GM18499 (cell line): ENCODE measurements at regions not wholly inside any gene's neighbourhood (a gene's known extent, or its start where the extent isn't known, plus 50 kb on each side); places are given as distances from the start of the nearest gene placed in this dataset.

ENCODE experiments used
- ATAC-seq: cut with Tn5 transposase; IDR thresholded peaks from one replicate; pipeline ENCODE4 v1.9.1; 2021; ENCODE audit warnings: moderate number of reproducible peaks; ENCODE audit not compliant: insufficient read depth, unreplicated experiment

DNA sequence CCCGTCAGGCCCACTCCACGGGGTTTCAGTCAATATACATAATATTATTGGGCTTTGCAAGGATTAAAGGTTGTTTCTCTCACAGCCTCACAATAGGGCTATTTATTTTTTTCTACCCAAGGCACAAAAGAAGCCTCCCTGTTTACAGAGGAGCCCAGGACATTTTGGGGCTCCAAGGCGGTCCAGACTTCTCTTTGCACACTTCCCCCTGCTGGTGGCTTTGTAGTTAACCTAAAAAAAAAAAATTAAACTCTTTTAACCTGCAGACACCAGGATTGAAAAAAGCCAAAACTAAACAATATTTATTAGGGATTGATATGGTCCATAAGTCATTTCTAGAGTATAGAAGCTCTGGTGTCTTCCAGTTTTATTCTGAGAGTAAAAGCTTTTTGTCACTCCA lies 169.7 kb upstream of the ZFHX3 start:
- ATAC-seq: no peak

DNA sequence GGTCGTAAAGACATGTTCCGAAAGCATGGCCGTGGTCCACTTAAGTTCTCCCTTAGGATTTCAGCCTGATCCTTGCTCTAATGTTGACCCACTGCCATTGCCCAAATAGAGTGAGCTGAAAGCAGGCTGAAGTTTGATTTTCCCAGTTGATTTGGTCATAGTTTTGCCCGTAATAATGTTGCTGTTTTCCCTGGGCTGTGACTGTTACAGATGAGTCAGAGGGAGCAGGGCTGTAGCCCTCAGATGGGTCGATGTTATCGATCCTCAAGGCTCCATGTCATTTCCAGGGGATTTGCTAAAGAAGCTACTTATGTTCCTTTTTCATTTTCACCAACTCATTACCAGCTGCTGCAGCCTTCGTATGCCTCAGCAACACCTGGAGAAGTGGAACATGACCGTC lies 169.0 kb upstream of the ZFHX3 start:
- ATAC-seq: no peak

DNA sequence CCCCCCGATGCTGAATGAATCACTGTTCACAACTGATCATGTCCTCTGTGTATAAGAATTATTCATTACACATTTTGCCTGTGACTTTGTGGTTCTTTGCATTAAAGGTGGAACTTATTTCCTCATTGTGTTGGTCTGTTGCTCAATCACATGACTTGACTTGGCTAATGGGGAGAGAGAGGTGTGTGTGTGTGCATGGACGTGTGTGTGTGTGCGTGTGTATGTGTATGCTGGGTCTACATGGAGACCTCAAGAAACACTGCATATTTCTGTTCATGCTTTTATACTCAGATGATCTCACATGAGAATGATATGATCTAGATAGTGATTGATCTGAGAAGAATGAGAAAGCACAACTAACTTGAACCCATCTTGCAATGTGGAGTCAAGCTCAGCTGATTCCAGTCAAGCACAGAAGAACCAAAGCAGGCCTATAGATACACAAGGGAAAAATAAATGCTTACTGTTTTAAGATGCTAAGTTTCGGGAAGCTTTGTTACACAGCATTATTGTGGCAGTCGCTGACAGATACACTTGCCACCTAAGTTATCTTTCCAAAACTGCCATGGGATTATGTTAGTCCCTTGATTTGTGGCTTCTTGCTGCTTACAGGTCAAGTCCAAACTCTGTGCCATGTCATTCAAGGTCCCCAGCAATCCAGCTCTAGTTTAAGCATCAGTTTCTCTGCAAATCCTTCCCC lies 167.9 kb upstream of the ZFHX3 start:
- no peak for ATAC-seq

DNA sequence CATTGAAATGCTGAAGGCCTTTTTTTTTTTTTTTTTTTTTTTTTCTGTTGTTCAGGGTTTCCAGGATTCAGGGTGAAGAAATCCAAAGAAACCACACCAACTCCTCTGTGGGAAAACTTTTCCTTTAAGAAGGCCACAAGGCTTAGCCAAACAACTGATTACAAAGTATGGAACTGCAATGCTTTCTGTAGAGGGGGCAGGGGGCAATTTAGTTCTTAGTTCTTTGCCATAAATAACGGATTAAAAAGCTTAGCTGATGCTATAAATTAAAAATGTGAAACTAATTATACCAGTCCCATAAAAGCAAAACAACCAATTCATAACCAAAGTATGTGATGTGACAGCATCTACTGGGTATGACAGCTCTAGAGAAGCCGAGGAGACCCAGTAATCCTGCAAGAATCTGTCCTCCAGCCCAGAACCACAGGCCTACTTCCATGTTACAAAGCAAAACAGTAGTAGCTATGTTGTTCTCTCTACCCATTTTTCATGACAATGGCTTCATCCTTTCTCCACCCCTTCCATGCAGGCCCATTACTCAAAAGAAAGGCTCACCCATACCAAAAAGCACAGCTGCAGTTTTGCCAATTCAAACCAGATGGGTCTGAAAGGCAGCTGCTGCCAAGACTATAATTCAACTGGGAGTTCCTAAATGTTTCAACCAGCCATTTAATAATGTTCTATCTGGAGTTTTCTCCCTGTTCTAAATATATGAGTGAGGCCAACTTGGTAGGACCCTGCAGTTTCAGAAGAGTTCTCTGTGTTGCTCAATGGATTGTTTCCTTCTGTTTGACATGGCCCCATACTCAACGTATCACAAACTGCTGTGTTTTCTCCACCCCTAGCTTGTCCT lies 167.1 kb upstream of the ZFHX3 start:
- no peak for ATAC-seq

DNA sequence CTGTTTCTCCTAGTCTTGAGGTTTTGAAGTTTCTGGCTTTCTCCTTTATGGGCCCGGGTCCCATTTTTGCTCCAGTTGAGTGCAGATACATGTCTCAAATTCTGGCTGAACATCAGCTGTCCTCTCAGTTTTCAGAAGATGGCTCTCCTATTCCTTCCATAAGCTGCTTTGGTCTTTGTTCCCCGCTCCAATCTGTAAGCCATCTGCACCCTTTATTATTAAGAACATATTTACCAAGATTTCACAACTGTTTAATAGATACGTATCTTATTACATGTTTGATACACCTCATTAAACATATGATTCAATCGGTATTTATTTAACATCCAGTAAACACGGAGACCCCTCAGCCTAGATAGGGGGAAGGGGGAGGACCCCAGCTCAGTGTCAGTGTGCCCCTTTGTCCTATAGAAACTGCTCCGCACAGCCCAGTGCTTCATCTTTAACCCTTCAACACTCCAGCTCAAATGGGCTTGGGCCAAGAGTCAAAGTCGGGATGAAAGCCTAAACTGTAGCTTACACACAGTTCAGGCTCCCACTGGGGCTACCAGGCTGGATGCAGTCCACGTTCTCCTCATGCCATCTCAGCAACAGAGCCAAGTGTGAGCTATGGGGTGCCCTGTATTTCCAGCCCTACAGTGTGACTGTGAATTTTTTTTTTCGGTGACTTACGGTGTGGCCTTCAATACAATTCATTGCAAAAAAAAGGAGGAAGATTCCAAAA lies 166.0 kb upstream of the ZFHX3 start:
- no peak for ATAC-seq

DNA sequence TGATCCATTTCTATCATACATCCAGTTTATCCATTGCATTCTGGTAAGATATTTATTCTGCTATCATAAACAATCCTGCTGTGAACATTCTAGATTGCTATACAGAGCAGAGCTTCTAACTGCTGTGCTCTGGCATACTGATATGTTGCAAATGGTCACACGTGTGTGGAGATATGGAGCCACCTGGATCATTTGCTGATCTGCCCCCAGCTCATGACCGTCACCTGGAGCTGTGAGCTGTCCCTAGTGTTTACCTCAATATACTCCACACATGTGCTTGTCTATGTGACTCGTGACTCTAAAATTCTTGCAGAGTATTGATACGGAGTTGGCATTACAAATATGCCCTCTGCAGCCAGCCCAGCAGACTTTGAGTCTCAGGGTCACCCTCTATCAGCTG lies 164.5 kb upstream of the ZFHX3 start:
- ATAC-seq: no peak

DNA sequence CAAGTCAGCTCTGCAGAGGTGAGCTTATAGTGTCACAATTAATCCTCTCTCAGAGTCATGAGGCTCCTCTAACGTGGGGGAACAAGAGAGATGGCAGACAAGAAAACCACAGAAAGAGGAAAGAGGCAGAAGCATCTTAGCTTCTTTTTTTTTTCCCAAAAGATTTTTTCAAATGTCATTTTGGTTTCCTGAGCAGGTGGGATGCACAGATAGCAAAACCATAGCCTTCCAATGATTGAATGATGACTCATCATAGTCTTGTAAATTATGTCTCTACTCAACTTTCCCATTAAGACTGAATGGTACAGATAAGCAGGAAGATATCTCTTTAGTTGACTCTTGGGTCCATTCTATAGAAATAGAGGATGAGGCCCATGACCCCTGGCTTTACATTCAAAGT lies 162.8 kb upstream of the ZFHX3 start:
- no peak for ATAC-seq

DNA sequence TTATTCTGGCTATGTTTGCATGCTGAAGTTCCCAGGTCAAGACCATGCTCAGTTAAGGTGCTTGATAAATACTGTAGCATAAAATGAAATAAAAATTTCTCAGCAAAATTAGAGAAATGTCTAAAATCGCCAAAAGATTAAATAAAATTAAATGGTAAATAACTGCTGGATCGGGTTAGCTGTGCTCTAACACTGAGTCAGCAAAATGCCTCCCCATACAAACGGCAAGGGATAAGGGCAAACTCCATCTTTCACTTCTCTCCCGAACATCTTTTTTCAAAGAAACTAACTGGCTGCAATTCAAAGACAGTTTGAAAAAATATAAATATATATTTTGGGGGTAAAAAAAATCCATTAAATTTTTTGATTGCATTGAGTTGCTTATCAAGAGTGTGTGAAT lies 162.2 kb upstream of the ZFHX3 start:
- no peak for ATAC-seq

DNA sequence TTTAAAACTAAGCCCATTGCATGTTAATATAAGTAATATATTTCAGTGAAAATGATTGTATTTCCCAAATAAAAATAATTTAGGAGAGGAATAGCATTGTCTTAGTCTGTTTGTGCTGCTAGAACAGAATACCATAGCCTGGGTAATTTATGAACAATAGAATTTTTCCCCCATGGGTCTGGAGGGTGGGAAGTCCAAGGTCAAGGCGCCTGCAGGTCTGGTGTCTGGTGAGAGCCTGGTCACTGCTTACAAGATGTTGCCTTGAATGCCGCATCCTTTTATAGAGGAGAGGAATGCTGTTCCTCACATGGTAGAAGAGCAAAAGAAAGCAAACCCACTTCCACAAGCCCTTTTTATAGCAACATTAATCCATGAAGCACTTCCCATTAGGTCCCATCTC lies 161.3 kb upstream of the ZFHX3 start:
- no peak for ATAC-seq

DNA sequence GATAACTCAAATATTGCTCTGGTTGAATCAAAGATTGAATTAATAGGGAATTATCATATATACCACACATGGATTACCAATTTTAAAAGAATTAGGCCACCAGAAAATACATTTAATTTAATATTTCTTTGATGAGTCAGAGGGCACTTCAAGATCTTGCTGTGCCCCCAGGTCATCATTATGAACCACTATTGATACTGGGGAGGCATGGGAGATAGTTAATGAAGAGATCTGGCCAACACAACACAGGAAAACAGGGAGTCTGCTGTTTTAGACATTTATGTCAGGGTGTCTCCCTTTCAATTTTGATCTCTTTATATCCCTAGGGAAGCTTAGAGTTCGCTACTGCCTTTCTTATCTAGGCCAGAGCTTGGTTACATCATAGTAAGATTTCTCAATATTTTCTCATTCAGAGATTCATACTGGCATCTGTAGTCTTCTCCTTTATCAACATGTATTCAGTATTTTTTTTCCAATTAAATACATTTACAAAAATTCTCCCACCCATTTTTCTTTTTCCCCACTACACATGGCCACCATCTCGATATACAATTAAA lies 158.3 kb upstream of the ZFHX3 start:
- no peak for ATAC-seq

DNA sequence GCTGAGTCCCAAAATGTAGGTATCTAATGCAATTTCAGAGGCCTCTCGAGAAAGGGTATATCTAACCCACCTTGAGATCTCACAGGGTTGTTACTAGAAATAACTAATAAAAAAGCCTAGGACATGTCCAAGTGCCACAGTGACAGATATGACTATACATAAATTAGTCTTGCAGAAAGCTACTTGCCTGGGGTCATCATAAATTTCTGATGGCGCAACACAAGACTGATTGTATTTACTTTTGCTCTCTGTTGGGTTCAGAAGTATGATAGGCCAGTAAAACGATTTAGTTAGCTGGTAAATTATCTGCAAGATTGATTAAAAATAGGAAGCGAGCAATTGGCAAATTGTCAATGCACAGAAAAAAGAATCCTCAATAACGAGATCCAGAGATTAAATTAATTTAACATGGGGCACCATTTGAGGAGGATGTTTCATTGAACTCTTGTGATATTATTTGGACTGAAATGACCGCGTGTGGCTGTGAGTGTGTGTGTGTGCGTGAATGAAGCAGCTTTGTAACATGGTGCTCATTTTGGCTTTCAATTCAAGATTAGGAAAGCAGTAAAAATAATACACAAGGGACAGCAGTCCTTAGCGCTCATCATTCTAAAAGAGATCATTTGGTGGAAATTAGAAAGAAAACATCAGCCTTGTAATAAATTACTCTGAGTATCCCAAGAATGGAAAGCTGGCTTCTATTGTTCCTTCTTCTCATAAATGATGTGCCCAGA lies 157.4 kb upstream of the ZFHX3 start:
- no peak for ATAC-seq

DNA sequence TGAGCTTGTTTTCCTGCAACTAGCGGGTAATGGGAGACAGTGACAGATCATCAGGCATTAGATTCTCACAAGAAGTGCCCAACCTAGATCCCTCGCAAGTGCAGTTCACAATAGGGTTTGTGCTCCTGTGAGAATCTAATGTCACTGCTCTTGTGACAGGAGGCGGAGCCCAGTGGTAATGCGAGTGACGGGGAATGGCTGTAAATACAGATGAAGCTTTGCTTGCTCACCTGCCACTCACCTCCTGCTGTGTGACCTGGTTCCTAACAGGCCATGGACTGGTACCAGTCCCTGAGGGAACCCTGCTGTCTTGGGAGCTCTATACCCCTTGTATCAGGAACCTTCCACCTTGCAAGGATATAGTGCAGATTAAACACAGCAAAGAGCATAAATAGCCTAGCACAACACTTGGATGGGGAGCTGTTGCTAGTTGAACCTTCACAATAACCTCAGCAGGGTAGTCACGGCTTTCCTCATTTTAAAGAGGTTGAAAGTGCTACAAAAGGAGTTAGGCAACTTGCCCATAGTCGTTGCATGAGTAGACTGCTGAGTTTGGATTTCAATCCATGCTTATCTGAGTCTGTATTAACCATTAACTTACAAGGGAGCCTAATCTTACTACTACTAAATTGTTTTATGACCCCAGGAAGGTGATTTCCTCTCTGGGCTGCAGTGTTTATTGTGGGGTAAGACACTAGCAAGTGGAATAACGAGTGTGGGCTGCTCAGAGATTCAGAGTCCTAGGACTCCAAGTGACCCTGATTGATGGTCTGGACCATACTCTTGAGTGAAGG lies 156.6 kb upstream of the ZFHX3 start:
- ATAC-seq: no peak

DNA sequence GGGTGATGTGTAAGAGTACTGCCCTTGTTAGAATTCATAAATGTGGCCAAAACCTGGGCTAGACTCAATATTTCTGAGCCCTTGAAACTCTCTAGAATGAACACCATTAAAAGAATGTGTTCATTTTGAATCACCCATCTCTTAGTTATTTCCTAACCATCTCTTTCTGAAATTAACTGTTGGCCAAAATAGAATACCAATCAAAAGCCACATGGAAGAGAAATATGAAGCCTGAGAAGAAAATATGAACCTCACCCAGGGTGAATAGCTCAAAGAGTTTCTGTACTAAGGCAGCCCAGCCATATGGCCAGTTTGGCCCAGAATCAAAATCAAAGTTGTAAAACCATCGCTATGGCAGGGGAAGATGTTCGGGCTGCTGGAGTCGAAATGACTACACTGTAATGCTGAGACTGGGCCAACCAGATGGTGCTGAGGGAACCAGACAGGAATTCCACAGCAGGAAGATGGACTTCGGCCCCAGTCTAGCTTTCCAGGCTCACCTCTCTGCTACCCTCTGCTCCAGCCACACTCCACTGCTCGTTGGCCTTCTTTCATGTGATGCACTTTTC lies 154.3 kb upstream of the ZFHX3 start:
- no peak for ATAC-seq

DNA sequence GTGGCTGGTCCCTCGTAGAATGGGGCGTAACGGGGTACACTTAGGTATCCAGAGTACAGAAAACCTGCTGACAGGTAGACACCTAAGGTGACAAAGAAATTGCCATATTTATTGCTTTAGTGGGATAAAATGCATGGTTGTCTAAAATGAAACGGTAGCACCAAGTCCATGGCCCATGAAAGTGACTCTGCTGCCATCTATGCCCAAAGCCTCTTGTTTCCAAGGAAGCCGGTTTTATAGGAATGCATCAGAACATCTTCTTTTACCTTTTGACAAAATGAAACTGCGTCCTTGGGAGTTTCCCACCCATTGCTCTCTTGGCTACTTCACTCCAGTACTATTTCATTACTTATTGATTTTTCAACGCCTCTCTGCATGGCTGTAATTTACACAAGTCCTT lies 151.3 kb upstream of the ZFHX3 start:
- no peak for ATAC-seq

DNA sequence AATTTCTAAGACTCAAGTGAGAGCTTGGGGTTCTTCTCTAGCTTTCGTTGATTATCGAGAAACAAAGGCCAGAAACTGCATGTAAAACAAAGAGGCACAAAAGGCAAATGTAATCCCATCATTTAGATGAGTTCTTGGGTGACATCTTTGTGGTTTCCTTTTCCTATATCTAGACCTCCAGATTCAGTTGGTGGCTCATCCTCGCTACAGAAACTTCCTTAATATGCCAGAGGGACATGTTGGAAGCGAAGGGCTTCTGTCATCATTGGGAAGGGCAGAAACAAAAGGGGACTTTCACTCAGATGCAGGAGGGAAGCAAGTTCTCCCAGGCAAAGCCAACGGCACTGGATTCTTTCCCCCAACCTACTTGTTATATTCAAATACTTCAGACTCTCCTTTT lies 150.6 kb upstream of the ZFHX3 start:
- no peak for ATAC-seq

DNA sequence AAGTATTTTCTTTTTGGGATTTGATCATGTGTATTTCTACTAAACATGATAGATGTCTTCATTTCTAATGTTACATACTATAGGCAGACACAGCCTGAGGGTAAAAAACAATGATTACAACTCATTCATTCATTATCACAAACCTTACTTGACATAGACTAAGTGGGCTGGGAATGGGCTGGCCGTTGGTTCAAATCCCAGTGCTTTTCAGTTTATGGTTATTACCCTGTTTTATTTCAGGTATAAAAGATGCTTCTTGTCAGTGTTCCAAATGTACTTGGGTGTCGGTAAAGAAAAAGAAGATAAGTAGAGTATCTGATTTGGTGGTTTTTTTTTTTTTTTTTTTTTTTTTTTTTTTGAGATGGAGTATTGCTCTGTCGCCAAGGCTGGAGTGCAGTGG lies 149.7 kb upstream of the ZFHX3 start:
- no peak for ATAC-seq

DNA sequence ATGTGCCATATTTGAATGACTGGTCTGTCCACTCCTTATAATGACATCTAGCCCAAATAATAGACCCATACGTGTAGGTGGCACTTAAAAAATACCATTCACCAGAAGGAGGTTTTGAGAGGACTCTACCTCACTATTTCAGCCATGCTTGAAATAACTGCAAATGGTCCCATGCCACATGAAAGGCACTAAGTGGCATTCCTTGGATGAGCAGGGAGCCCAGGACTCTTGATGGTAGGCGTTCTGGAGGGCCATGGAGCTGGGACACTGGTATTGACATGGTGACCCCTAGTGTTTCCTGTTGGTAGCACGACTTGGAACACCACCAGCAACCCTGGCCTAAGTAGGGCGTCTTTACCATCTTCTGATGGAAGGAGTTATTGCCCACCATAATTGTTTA lies 148.7 kb upstream of the ZFHX3 start:
- ATAC-seq: no peak

DNA sequence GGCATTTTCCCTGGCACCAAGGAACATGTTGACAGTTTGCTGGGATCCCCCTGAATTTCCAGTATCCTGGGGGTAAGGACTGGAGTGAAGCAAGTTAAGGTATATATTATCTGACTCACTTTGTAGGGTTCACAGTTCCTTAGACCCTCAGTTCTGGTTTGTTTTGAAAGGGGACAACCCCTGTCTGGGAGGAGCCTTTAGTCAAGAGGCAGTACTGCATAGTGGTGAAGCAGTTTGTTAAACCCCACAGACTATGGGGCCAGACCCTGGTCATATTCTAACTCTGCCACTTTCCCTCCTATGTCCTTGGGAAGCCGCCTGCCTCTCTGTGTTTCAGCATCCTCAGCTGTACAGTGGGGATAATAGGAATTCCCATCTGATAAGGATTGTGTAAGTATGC lies 145.5 kb upstream of the ZFHX3 start:
- no peak for ATAC-seq

DNA sequence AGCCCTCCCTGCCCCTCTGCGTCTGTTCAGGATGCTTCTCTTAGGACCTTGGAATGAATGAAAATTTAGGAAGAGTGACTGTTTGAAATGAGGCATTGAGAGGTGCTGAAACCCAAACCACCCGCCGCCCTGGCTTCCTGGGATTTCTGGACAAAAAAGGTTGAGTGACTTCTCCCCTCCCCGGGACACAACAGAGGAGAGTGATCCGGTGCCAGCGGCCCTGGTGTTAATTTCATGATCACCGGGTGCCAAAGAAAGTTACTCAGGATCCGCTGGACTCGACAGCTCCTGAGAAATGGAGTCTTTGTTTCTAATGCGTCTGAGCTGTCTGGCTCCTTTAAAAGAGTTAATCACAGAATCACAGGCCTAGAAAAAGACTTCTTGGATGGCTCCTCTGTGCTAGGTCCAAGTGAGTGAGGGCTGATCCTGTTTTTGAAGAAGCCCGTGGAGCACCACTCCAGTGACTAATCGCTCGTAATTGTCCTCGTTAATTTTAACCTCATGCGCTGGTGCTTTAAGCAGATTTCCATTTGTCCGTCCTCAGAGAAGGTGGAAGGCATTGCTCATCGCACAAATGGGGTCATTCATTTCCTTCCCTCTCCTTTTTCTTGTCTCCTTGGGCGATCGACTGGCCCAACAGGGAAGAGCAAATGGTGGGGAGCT lies 144.4 kb upstream of the ZFHX3 start:
- no peak for ATAC-seq
